OCI-LY3 (cell line): ENCODE measurements at regions not wholly inside any gene's neighbourhood (a gene's known extent, or its start where the extent isn't known, plus 50 kb on each side); places are given as distances from the start of the nearest gene placed in this dataset.

Experiments
- H2AFZ ChIP-seq: fragments of 200-600, 300-600 bp; shearing (Covaris generic); 2 replicates; pipeline ENCODE4 v1.6.0; 2014; ENCODE audit warnings: antibody characterized with exemption, low read depth, low read length
- H3K27ac ChIP-seq: fragments of 200-600, 300-600 bp; sonication (generic); 2 replicates; pipeline ENCODE4 v1.5.1; 2014; ENCODE audit warnings: mild to moderate bottlenecking, low read length, moderate library complexity, mixed read lengths
- H3K27me3 ChIP-seq: fragments of 200-600, 300-600 bp; sonication (generic); 2 replicates; pipeline ENCODE4 v1.6.1; 2014; ENCODE audit warnings: low read depth, low read length, mixed read lengths
- H3K36me3 ChIP-seq: fragments of 200-600, 300-600 bp; sonication (generic); replicated peaks from 2 replicates; pipeline ENCODE3; 2014; ENCODE audit warnings: low read depth, low read length, mixed read lengths
- H3K4me1 ChIP-seq: fragments of 300-600, 200-600 bp; sonication (generic); 2 replicates; pipeline ENCODE4 v1.6.1; 2014; ENCODE audit warnings: low read length, mixed read lengths
- H3K4me2 ChIP-seq: fragments of 200-600, 300-600 bp; sonication (generic); 2 replicates; pipeline ENCODE4 v1.6.1; 2014; ENCODE audit warnings: low read length, mixed read lengths
- H3K4me3 ChIP-seq: fragments of 300-600, 200-600 bp; sonication (generic); 2 replicates; pipeline ENCODE4 v1.5.1; 2014; ENCODE audit warnings: antibody characterized with exemption, mild to moderate bottlenecking, low read length, moderate library complexity
- H3K79me2 ChIP-seq: fragments of 300-600, 200-600 bp; shearing (Covaris generic); 2 replicates; pipeline ENCODE4 v1.6.1; 2014; ENCODE audit warnings: mild to moderate bottlenecking, low read length, mixed read lengths
- H3K9ac ChIP-seq: fragments of 300-600, 200-600 bp; shearing (Covaris generic); 2 replicates; pipeline ENCODE4 v1.6.0; 2014; ENCODE audit warnings: mild to moderate bottlenecking, low read length, moderate library complexity
- H3K9me3 ChIP-seq: fragments of 200-600, 300-600 bp; shearing (Covaris generic); 2 replicates; pipeline ENCODE4 v1.6.1; 2014; ENCODE audit warnings: low read length, mixed read lengths; ENCODE audit not compliant: insufficient read depth
- H4K20me1 ChIP-seq: fragments of 200-600, 300-600 bp; sonication (generic); 2 replicates; pipeline ENCODE4 v1.6.1; 2016; ENCODE audit warnings: low read length, mixed read lengths; ENCODE audit not compliant: insufficient read depth
- CTCF ChIP-seq: fragments of 200-600, 300-600 bp; sonication (generic); IDR thresholded peaks from 2 replicates; pipeline ENCODE4 v1.5.1; 2014; ENCODE audit warnings: antibody characterized with exemption, low read length, low read depth
- EZH2phosphoT487 ChIP-seq: fragments of 200-600 bp; shearing (Covaris generic); IDR thresholded peaks from 2 replicates; pipeline ENCODE4 v1.6.1; 2018; ENCODE audit warnings: antibody characterized with exemption, mixed run types, low read depth

DNA sequence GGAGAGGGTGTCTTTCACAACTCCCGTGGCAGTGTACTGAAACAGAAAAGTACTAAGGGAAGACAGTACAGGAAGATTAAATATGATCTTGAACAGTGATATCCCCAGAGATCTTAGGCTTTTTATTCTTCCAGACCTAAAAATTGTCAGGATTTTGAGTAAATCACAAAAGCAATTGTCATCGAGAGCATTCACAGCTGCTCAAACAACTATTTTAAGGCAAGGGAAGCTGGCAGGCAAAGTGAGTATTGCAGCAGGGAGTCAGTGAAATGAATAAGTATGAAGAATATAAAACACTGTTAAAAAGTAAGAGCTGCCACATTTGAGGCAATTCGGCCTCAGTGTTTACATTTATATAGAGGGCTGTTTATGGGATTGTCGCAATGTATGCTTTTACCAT, 479.0 kb downstream of the CAAP1 start:
- no peak overlapping the region for H3K9ac ChIP-seq
- no peaks in the 10 kb centered on the region for H4K20me1 ChIP-seq
- H3K27me3 ChIP-seq = no peaks in the 10 kb centered on the region
- H3K4me3 ChIP-seq = no peak overlapping the region
- H3K36me3 ChIP-seq = no peaks in the 10 kb centered on the region
- H3K79me2 ChIP-seq = no peaks in the 10 kb centered on the region
- no peaks in the 10 kb centered on the region for H3K9me3 ChIP-seq
- H3K4me1 ChIP-seq = no peaks in the 10 kb centered on the region
- H3K27ac ChIP-seq = no peak overlapping the region
- TF ChIP-seq EZH2phosphoT487 (no peak), CTCF (no peak)
- no peak overlapping the region for H2AFZ ChIP-seq
- H3K4me2 ChIP-seq = no peak overlapping the region

GRCh38 chr9:26412446-26412845, 480.2 kb downstream of the CAAP1 start:
- H3K4me2 ChIP-seq = no peak overlapping the region

GRCh38 chr9:26406676-26407075, 485.9 kb downstream of the CAAP1 start:
- H3K79me2 ChIP-seq = no peaks in the 10 kb centered on the region
- TF ChIP-seq CTCF (no peak), EZH2phosphoT487 (no peak)
- no peak overlapping the region for H3K27ac ChIP-seq
- H3K4me3 ChIP-seq = no peak overlapping the region
- no peaks in the 10 kb centered on the region for H4K20me1 ChIP-seq
- no peaks in the 10 kb centered on the region for H3K36me3 ChIP-seq
- no peak overlapping the region for H3K4me2 ChIP-seq
- no peaks in the 10 kb centered on the region for H3K4me1 ChIP-seq
- H3K27me3 ChIP-seq = no peaks in the 10 kb centered on the region
- no peak overlapping the region for H3K9ac ChIP-seq
- H2AFZ ChIP-seq = no peak overlapping the region
- H3K9me3 ChIP-seq = no peaks in the 10 kb centered on the region

More at GRCh38 chr9:26412446-26412845, 480.2 kb downstream of the CAAP1 start:
- Histone ChIP-seq H3K27ac (no peak overlapping the region), H3K36me3 (no peaks in the 10 kb centered on the region), H2AFZ (no peak overlapping the region), H4K20me1 (no peaks in the 10 kb centered on the region), H3K9me3 (no peaks in the 10 kb centered on the region), H3K4me3 (no peak overlapping the region), H3K79me2 (no peaks in the 10 kb centered on the region), H3K9ac (no peak overlapping the region), H3K27me3 (no peaks in the 10 kb centered on the region), H3K4me1 (no peaks in the 10 kb centered on the region)
- no peak for TF ChIP-seq CTCF
- no peak for TF ChIP-seq EZH2phosphoT487

DNA sequence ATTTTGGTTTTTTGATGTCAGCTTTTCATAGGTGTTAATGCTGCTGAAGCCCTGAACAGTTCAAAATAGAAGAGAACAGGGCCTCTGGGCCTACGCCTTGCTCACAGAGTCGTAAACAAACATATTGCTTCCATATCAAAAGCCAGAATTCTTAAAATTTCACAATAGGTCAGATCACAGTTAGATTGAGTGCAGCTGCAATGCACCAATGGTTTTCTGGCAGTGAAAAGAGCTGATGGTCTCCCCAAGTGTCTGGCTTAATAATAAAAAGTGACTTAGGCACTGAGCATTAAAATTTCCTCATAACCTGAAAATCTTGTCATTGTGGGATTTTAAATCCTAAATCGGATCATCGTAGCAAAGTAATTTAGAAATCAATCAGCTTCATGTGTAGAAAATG, 493.0 kb downstream of the CAAP1 start:
- H2AFZ ChIP-seq = no peak overlapping the region
- no peaks in the 10 kb centered on the region for H3K4me1 ChIP-seq
- no peak overlapping the region for H3K9ac ChIP-seq
- H3K9me3 ChIP-seq = no peaks in the 10 kb centered on the region
- TF ChIP-seq CTCF (no peak), EZH2phosphoT487 (no peak)
- H3K27ac ChIP-seq = no peak overlapping the region
- no peaks in the 10 kb centered on the region for H3K27me3 ChIP-seq
- no peak overlapping the region for H3K4me3 ChIP-seq
- no peaks in the 10 kb centered on the region for H3K79me2 ChIP-seq
- H4K20me1 ChIP-seq = no peaks in the 10 kb centered on the region
- no peak overlapping the region for H3K4me2 ChIP-seq
- H3K36me3 ChIP-seq = no peaks in the 10 kb centered on the region
